ENCODE measurements at regions not wholly inside any gene's neighbourhood (a gene's known extent, or its start where the extent isn't known, plus 50 kb on each side); places are given as distances from the start of the nearest gene placed in this dataset.

DNA sequence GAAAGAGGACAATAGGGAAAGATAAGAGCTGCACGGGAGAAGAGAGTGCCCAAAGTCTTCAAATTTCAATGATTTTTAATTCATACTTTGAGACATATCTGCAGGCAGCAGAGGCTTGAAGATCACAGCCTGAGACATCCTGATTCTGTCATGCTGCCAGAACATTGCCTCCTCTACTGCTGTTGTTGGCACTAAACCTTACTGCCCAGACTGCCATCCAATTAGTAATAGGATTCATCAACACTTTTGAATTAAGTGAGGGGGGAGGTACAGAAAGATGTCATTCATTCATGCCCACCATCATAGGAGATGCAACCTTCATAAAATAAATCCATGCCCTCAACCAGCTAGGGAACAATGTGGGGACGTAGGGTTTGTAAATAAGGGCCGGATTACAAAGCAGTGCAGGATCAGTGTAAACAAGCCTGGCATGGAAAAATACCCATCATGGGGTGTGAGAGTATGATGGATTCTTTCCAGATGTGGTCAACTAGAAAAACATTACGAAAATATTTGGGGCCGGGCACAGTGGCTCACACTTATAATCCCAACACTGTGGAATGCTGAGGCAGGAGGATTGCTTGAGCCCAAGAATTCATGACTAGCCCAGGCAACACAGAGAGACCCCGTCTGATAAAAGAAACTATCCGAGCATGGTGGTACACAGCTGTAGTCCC lies 122.1 kb upstream of the DAPK1 start:
- no peaks in the 10 kb centered on the region for H3K9me3 ChIP-seq (replicated peaks in 1 of 2; ENCODE audit: control insufficient read depth in 2 of 2, insufficient read depth in 1 of 2, low read depth in 1 of 2, low read length in 2 of 2)
- no peaks in the 10 kb centered on the region for H3K4me1 ChIP-seq (ENCODE audit: control insufficient read depth in 2 of 2, insufficient read depth in 1 of 2, low read depth in 1 of 2, low read length in 2 of 2)
- H2AFZ ChIP-seq (ENCODE audit: low read length): no peak overlapping the region
- no peak overlapping the region for H3K27ac ChIP-seq (replicated peaks; ENCODE audit: low read length)
- H3K23ac ChIP-seq (ENCODE audit: low read depth, low read length, poor library complexity): no peak overlapping the region
- no peaks in the 10 kb centered on the region for H3K36me3 ChIP-seq (replicated peaks in 1 of 2; ENCODE audit: control insufficient read depth in 2 of 2, insufficient read depth in 2 of 2, low read length in 2 of 2)
- DNase-seq (ENCODE audit: low spot score): no peak
- no peaks in the 10 kb centered on the region for H3K79me1 ChIP-seq (ENCODE audit: low read depth, low read length)
- H2BK5ac ChIP-seq (ENCODE audit: low read length): no peak overlapping the region
- H2BK120ac ChIP-seq (ENCODE audit: low read depth, low read length): no peak overlapping the region
- no peak overlapping the region for H3K4me2 ChIP-seq (ENCODE audit: insufficient read depth, low read length, poor library complexity, severe bottlenecking)
- H3K9ac ChIP-seq (ENCODE audit: low read depth, low read length, poor library complexity): no peak overlapping the region
- H3K4me3 ChIP-seq (ENCODE audit: low read length in 2 of 2): no peak overlapping the region
- WGBS, 2 donors (ENCODE audit: extremely low coverage in 2 of 2, insufficient read length in 2 of 2, insufficient replicate concordance in 1 of 2): no CpG with 5 or more reads among the region's 7 CpGs
- H3K18ac ChIP-seq (ENCODE audit: low read length): no peak overlapping the region
- no peak overlapping the region for H2BK12ac ChIP-seq (ENCODE audit: low read length)
- H2BK15ac ChIP-seq (ENCODE audit: low read length): no peak overlapping the region
- no peak overlapping the region for H4K8ac ChIP-seq (ENCODE audit: low read depth, low read length)
- H3K4ac ChIP-seq (ENCODE audit: low read length): no peak overlapping the region
- H3K27me3 ChIP-seq (ENCODE audit: control insufficient read depth in 3 of 3, insufficient read depth in 3 of 3, low read depth in 1 of 3, low read length in 3 of 3): no peaks in the 10 kb centered on the region
- H2AK5ac ChIP-seq (ENCODE audit: low read depth, low read length): no peak overlapping the region
- H3K14ac ChIP-seq (ENCODE audit: low read length): no peak overlapping the region
- H4K91ac ChIP-seq (ENCODE audit: low read depth, low read length, poor library complexity): no peak overlapping the region

- Histone ChIP-seq H3K4me1 (ENCODE audit: control insufficient read depth in 2 of 2, insufficient read depth in 1 of 2, low read depth in 1 of 2, low read length in 2 of 2) (no peaks in the 10 kb centered on the region), H4K8ac (ENCODE audit: low read depth, low read length) (no peak overlapping the region)
These were observed 119.0 kb upstream of the DAPK1 start for GRCh38 chr9:87378676-87379075.

GRCh38 chr9:87379300-87379699 lies 118.4 kb upstream of the DAPK1 start:
- Histone ChIP-seq H4K91ac (ENCODE audit: low read depth, low read length, poor library complexity) (no peak overlapping the region), H3K79me1 (ENCODE audit: low read depth, low read length) (no peaks in the 10 kb centered on the region), H3K23ac (ENCODE audit: low read depth, low read length, poor library complexity) (no peak overlapping the region), H3K4me1 (ENCODE audit: control insufficient read depth in 2 of 2, insufficient read depth in 1 of 2, low read depth in 1 of 2, low read length in 2 of 2) (no peaks in the 10 kb centered on the region), H4K8ac (ENCODE audit: low read depth, low read length) (no peak overlapping the region), H2AFZ (ENCODE audit: low read length) (no peak overlapping the region), H3K9ac (ENCODE audit: low read depth, low read length, poor library complexity) (no peak overlapping the region), H2BK15ac (ENCODE audit: low read length) (no peak overlapping the region), H3K27me3 (ENCODE audit: control insufficient read depth in 3 of 3, insufficient read depth in 3 of 3, low read depth in 1 of 3, low read length in 3 of 3) (no peaks in the 10 kb centered on the region), H3K18ac (ENCODE audit: low read length) (no peak overlapping the region), H2AK5ac (ENCODE audit: low read depth, low read length) (no peak overlapping the region), H2BK120ac (ENCODE audit: low read depth, low read length) (no peak overlapping the region), H2BK12ac (ENCODE audit: low read length) (no peak overlapping the region), H3K27ac (replicated peaks; ENCODE audit: low read length) (no peak overlapping the region), H3K36me3 (replicated peaks in 1 of 2; ENCODE audit: control insufficient read depth in 2 of 2, insufficient read depth in 2 of 2, low read length in 2 of 2) (no peaks in the 10 kb centered on the region), H3K4ac (ENCODE audit: low read length) (no peak overlapping the region), H3K14ac (ENCODE audit: low read length) (no peak overlapping the region), H3K4me3 (ENCODE audit: low read length in 2 of 2) (no peak overlapping the region), H3K4me2 (ENCODE audit: insufficient read depth, low read length, poor library complexity, severe bottlenecking) (no peak overlapping the region), H2BK5ac (ENCODE audit: low read length) (no peak overlapping the region), H3K9me3 (replicated peaks in 1 of 2; ENCODE audit: control insufficient read depth in 2 of 2, insufficient read depth in 1 of 2, low read depth in 1 of 2, low read length in 2 of 2) (no peaks in the 10 kb centered on the region)
- WGBS, 2 donors (ENCODE audit: extremely low coverage in 2 of 2, insufficient read length in 2 of 2, insufficient replicate concordance in 1 of 2): no CpG with 5 or more reads among the region's 6 CpGs
- DNase-seq (ENCODE audit: low spot score): no peak

More at GRCh38 chr9:87378676-87379075, 119.0 kb upstream of the DAPK1 start:
- WGBS, 2 donors (ENCODE audit: extremely low coverage in 2 of 2, insufficient read length in 2 of 2, insufficient replicate concordance in 1 of 2): no CpG with 5 or more reads among the region's 1 CpG
- Histone ChIP-seq H3K23ac (ENCODE audit: low read depth, low read length, poor library complexity) (no peak overlapping the region), H3K9me3 (replicated peaks in 1 of 2; ENCODE audit: control insufficient read depth in 2 of 2, insufficient read depth in 1 of 2, low read depth in 1 of 2, low read length in 2 of 2) (no peaks in the 10 kb centered on the region), H3K9ac (ENCODE audit: low read depth, low read length, poor library complexity) (no peak overlapping the region), H3K27me3 (ENCODE audit: control insufficient read depth in 3 of 3, insufficient read depth in 3 of 3, low read depth in 1 of 3, low read length in 3 of 3) (no peaks in the 10 kb centered on the region), H2BK12ac (ENCODE audit: low read length) (no peak overlapping the region), H3K79me1 (ENCODE audit: low read depth, low read length) (no peaks in the 10 kb centered on the region), H2BK15ac (ENCODE audit: low read length) (no peak overlapping the region), H3K4ac (ENCODE audit: low read length) (no peak overlapping the region), H3K27ac (replicated peaks; ENCODE audit: low read length) (no peak overlapping the region), H2AFZ (ENCODE audit: low read length) (no peak overlapping the region), H3K4me3 (ENCODE audit: low read length in 2 of 2) (no peak overlapping the region), H4K91ac (ENCODE audit: low read depth, low read length, poor library complexity) (no peak overlapping the region), H2BK5ac (ENCODE audit: low read length) (no peak overlapping the region), H3K36me3 (replicated peaks in 1 of 2; ENCODE audit: control insufficient read depth in 2 of 2, insufficient read depth in 2 of 2, low read length in 2 of 2) (no peaks in the 10 kb centered on the region), H3K18ac (ENCODE audit: low read length) (no peak overlapping the region), H2BK120ac (ENCODE audit: low read depth, low read length) (no peak overlapping the region), H2AK5ac (ENCODE audit: low read depth, low read length) (no peak overlapping the region), H3K14ac (ENCODE audit: low read length) (no peak overlapping the region), H3K4me2 (ENCODE audit: insufficient read depth, low read length, poor library complexity, severe bottlenecking) (no peak overlapping the region)
- no peak for DNase-seq (ENCODE audit: low spot score)

GRCh38 chr9:87381050-87381711 lies 116.5 kb upstream of the DAPK1 start:
- H2AFZ ChIP-seq (ENCODE audit: low read length): no peak overlapping the region
- H3K9me3 ChIP-seq (replicated peaks in 1 of 2; ENCODE audit: control insufficient read depth in 2 of 2, insufficient read depth in 1 of 2, low read depth in 1 of 2, low read length in 2 of 2): no peaks in the 10 kb centered on the region
- H3K23ac ChIP-seq (ENCODE audit: low read depth, low read length, poor library complexity): no peak overlapping the region
- no peak overlapping the region for H3K4ac ChIP-seq (ENCODE audit: low read length)
- no peak for DNase-seq (ENCODE audit: low spot score)
- H4K8ac ChIP-seq (ENCODE audit: low read depth, low read length): no peak overlapping the region
- no peaks in the 10 kb centered on the region for H3K79me1 ChIP-seq (ENCODE audit: low read depth, low read length)
- no peak overlapping the region for H2BK15ac ChIP-seq (ENCODE audit: low read length)
- no peak overlapping the region for H3K27ac ChIP-seq (replicated peaks; ENCODE audit: low read length)
- H2BK5ac ChIP-seq (ENCODE audit: low read length): no peak overlapping the region
- H3K14ac ChIP-seq (ENCODE audit: low read length): no peak overlapping the region
- no peak overlapping the region for H4K91ac ChIP-seq (ENCODE audit: low read depth, low read length, poor library complexity)
- H3K36me3 ChIP-seq (replicated peaks in 1 of 2; ENCODE audit: control insufficient read depth in 2 of 2, insufficient read depth in 2 of 2, low read length in 2 of 2): no peaks in the 10 kb centered on the region
- no peak overlapping the region for H3K4me3 ChIP-seq (ENCODE audit: low read length in 2 of 2)
- H2AK5ac ChIP-seq (ENCODE audit: low read depth, low read length): no peak overlapping the region
- H3K4me2 ChIP-seq (ENCODE audit: insufficient read depth, low read length, poor library complexity, severe bottlenecking): no peak overlapping the region
- no peaks in the 10 kb centered on the region for H3K27me3 ChIP-seq (ENCODE audit: control insufficient read depth in 3 of 3, insufficient read depth in 3 of 3, low read depth in 1 of 3, low read length in 3 of 3)
- H3K4me1 ChIP-seq (ENCODE audit: control insufficient read depth in 2 of 2, insufficient read depth in 1 of 2, low read depth in 1 of 2, low read length in 2 of 2): no peaks in the 10 kb centered on the region
- no peak overlapping the region for H3K18ac ChIP-seq (ENCODE audit: low read length)
- no peak overlapping the region for H2BK12ac ChIP-seq (ENCODE audit: low read length)
- H2BK120ac ChIP-seq (ENCODE audit: low read depth, low read length): no peak overlapping the region
- WGBS, 2 donors (ENCODE audit: extremely low coverage in 2 of 2, insufficient read length in 2 of 2, insufficient replicate concordance in 1 of 2): no CpG with 5 or more reads among the region's 4 CpGs
- no peak overlapping the region for H3K9ac ChIP-seq (ENCODE audit: low read depth, low read length, poor library complexity)

All from neuronal stem cell (in vitro differentiated cells).